Peyer's patch (tissue), 4 donors: ENCODE measurements at regions not wholly inside any gene's neighbourhood (a gene's known extent, or its start where the extent isn't known, plus 50 kb on each side); places are given as distances from the start of the nearest gene placed in this dataset.

Source experiments
- CTCF ChIP-seq, 6 experiments: fragments of 450-650 bp in 4 of 6; fragments of 200-600 bp in 2 of 6; sonication (generic) in 1 of 6; IDR thresholded peaks; one replicate each; pipeline ENCODE4 v1.5.1; 2017 to 2019; ENCODE audit warnings: antibody characterized with exemption in 6 of 6, mild to moderate bottlenecking in 3 of 6, moderate library complexity in 1 of 6
- POLR2A ChIP-seq, 2 donors: fragments of 450-650 bp; IDR thresholded peaks; one replicate each; pipeline ENCODE4 v1.5.1; 2017; ENCODE audit warnings: antibody characterized with exemption in 2 of 2, mild to moderate bottlenecking in 2 of 2, moderate library complexity in 2 of 2

GRCh38 chr11:90779098-90779497, 556.2 kb upstream of the CHORDC1 start:
- TF ChIP-seq CTCF (IDR thresholded peaks at IDR 0.05), result no peak
- no peak for TF ChIP-seq POLR2A (IDR thresholded peaks at IDR 0.05)
